Naive thymus-derived CD8-positive, alpha-beta T cell (primary cell): ENCODE measurements at regions not wholly inside any gene's neighbourhood (a gene's known extent, or its start where the extent isn't known, plus 50 kb on each side); places are given as distances from the start of the nearest gene placed in this dataset.
A peak's percentile ranks its signal among the peaks of the same experiment; 100 is the strongest.

Experiments
- ATAC-seq, 2 donors: fragments of 150-1000 bp; cut with Tn5 transposase in 1 of 2; sonication (Bioruptor Pico), chemical (Tn5 transposase) in 1 of 2; 1 replicate in 1 of 2; 2 replicates in 1 of 2; pipeline ENCODE4 v1.10.0; 2021; ENCODE audit warnings: mild to moderate bottlenecking in 2 of 2, moderate library complexity in 2 of 2
- POLR2A ChIA-PET: fragments of 350-600 bp; sonication (Branson Sonifier 250); formaldehyde crosslinking; loops from one replicate; lab custom pipeline; 2021; ENCODE audit warnings: antibody characterized with exemption; lab: Charles Lee
- DNase-seq, 10 donors: peaks; one replicate each; pipeline versions ENCODE4 v3.0.0 to v3.0.0-alpha.2; 2020 to 2022
- H3K27ac Mint-ChIP-seq, 10 donors: one replicate each; pipeline ENCODE4 v1.8.0; 2020 to 2022; ENCODE audit warnings: mild to moderate bottlenecking in 10 of 10, mixed read lengths in 10 of 10, moderate library complexity in 4 of 10, inconsistent platforms in 1 of 10
- H3K27me3 Mint-ChIP-seq, 5 donors: one replicate each; pipeline ENCODE4 v1.8.0; 2021 to 2022; ENCODE audit warnings: mixed read lengths in 5 of 5
- H3K36me3 Mint-ChIP-seq, 3 donors: one replicate each; pipeline ENCODE4 v1.8.0; 2020 to 2022; ENCODE audit warnings: mixed read lengths in 3 of 3, mild to moderate bottlenecking in 2 of 3, inconsistent platforms in 1 of 3
- H3K4me1 Mint-ChIP-seq, 4 donors: one replicate each; pipeline ENCODE4 v1.8.0; 2021 to 2022; ENCODE audit warnings: mixed read lengths in 4 of 4
- H3K4me3 Mint-ChIP-seq, 10 donors: one replicate each; pipeline ENCODE4 v1.8.0; 2020 to 2022; ENCODE audit warnings: mild to moderate bottlenecking in 10 of 10, mixed read lengths in 10 of 10, moderate library complexity in 6 of 10, inconsistent platforms in 1 of 10
- H3K9me3 Mint-ChIP-seq, 9 donors: one replicate each; pipeline ENCODE4 v1.8.0; 2020 to 2022; ENCODE audit warnings: mixed read lengths in 9 of 9, mild to moderate bottlenecking in 3 of 9, inconsistent platforms in 1 of 9, moderate library complexity in 1 of 9

- POLR2A ChIA-PET = interaction anchor here (0.6 to 8.8 kb wide), 4 partner anchors 22 to 89 kb away, joined by 3 to 311 read pairs (median 6); no protein-coding TSS in a partner anchor
- peaks cover 0 to 2% (median 0%) of the 10 kb centered on the region in 5 donors for H3K27me3 Mint-ChIP-seq
- no peak for DNase-seq
- H3K4me3 Mint-ChIP-seq = no peak overlapping the region
- H3K9me3 Mint-ChIP-seq = peaks cover 0 to 10% (median 3%) of the 10 kb centered on the region in 9 donors
- peaks cover 8 to 17% (median 9%) of the 10 kb centered on the region in 4 donors for H3K4me1 Mint-ChIP-seq
- H3K36me3 Mint-ChIP-seq = no peaks in the 10 kb centered on the region
- no peak for ATAC-seq
- peak overlapping the region in 1 of 10 donors; percentile 49 for H3K27ac Mint-ChIP-seq
Measured at GRCh38 chr6:20314866-20315845, 86.5 kb upstream of the E2F3 start.

DNA sequence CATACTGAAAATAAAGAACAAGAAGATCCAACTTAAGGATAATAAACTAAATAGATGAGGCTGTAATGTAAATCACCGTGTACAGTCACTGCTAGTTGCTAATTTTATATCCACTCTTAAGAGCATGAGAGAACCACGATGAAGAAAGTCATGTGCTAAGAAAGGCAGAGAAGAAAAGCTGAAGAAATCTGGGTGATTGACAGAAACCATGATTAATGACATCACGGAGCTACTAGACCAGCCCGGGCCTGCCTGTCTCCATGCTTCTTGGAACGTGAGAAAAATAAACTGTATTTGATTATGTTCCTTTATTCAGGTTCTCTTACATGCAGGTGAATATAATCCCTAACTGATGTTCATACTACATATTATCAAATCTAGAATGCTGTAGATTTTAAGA, 84.2 kb upstream of the E2F3 start:
- no peak for DNase-seq
- Mint-ChIP-seq H3K9me3 (peaks cover 0 to 10% (median 3%) of the 10 kb centered on the region in 9 donors), H3K4me1 (peaks cover 10 to 28% (median 18%) of the 10 kb centered on the region in 4 donors), H3K27me3 (no peaks in the 10 kb centered on the region), H3K27ac (peak overlapping the region in 1 of 10 donors; percentile 26), H3K4me3 (no peak overlapping the region), H3K36me3 (no peaks in the 10 kb centered on the region)
- no peak for ATAC-seq
- POLR2A ChIA-PET = interaction anchor here (0.5 to 8.8 kb wide), 6 partner anchors 51 to 238 kb away, joined by 3 to 311 read pairs (median 6); no protein-coding TSS in a partner anchor

GRCh38 chr6:20318851-20319387, 82.8 kb upstream of the E2F3 start:
- ATAC-seq (no peak), DNase-seq (peak in 2 of 10 donors; percentile 2 to 3)
- H3K9me3 Mint-ChIP-seq = peaks cover 0 to 10% (median 3%) of the 10 kb centered on the region in 9 donors
- POLR2A ChIA-PET = interaction anchor here (0.6 to 8.8 kb wide), 29 partner anchors 12 to 1276 kb away, joined by 3 to 311 read pairs (median 5); partner anchors contain the start of genes CDKAL1, E2F3 and MBOAT1
- H3K36me3 Mint-ChIP-seq = no peaks in the 10 kb centered on the region
- peaks cover 7 to 25% (median 18%) of the 10 kb centered on the region in 4 donors for H3K4me1 Mint-ChIP-seq
- peak overlapping the region in 9 of 10 donors; percentile 83 to 95 (median 92) for H3K4me3 Mint-ChIP-seq
- no peaks in the 10 kb centered on the region for H3K27me3 Mint-ChIP-seq
- peak overlapping the region; percentile 76 to 99 (median 98) for H3K27ac Mint-ChIP-seq

- H3K4me1 Mint-ChIP-seq = peaks cover 7 to 25% (median 18%) of the 10 kb centered on the region in 4 donors
- peak; percentile 60 to 92 (median 83) for DNase-seq
- H3K4me3 Mint-ChIP-seq = peak overlapping the region; percentile 83 to 95 (median 92)
- H3K9me3 Mint-ChIP-seq = peaks cover 0 to 10% (median 3%) of the 10 kb centered on the region in 9 donors
- POLR2A ChIA-PET = interaction anchor here (0.6 to 8.8 kb wide), 32 partner anchors 9 to 1275 kb away, joined by 3 to 311 read pairs (median 5); partner anchors contain the start of genes CDKAL1, E2F3 and MBOAT1
- peak; percentile 90 to 92 for ATAC-seq
- H3K27ac Mint-ChIP-seq = peak overlapping the region; percentile 76 to 99 (median 98)
- no peaks in the 10 kb centered on the region for H3K36me3 Mint-ChIP-seq
- H3K27me3 Mint-ChIP-seq = no peaks in the 10 kb centered on the region
Measured at GRCh38 chr6:20319520-20320357, 81.9 kb upstream of the E2F3 start.

GRCh38 chr6:20325641-20326421, 75.8 kb upstream of the E2F3 start:
- Mint-ChIP-seq H3K4me3 (no peak overlapping the region), H3K36me3 (no peaks in the 10 kb centered on the region), H3K27me3 (no peaks in the 10 kb centered on the region), H3K27ac (no peak overlapping the region), H3K4me1 (peaks cover 2 to 9% (median 4%) of the 10 kb centered on the region in 4 donors), H3K9me3 (peaks cover 0 to 3% (median 0%) of the 10 kb centered on the region in 9 donors)
- POLR2A ChIA-PET = interaction anchor here (0.6 to 2.0 kb wide), 2 partner anchors 27 to 40 kb away, joined by 6 read pairs; no protein-coding TSS in a partner anchor
- no peak for DNase-seq
- no peak for ATAC-seq

DNA sequence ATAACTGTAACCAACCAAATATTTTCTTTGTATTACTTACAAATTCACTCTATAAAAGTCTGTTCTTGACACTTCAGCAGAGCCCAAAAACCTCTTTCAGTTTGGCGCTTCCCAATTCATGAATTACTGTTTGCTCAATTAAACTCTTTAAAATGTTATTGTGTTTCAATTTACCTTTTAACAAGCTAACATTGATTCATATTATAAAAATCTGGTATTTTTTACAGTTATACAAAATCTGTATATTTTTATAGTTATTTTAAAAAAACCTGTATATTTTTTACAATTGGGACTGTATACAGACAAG, 75.3 kb upstream of the E2F3 start:
- Mint-ChIP-seq H3K4me3 (no peak overlapping the region), H3K27me3 (no peaks in the 10 kb centered on the region), H3K4me1 (peaks cover 1 to 10% (median 4%) of the 10 kb centered on the region in 4 donors), H3K27ac (no peak overlapping the region), H3K9me3 (peaks cover 0 to 3% (median 0%) of the 10 kb centered on the region in 9 donors), H3K36me3 (peaks cover 0 to under 1% (median 0%) of the 10 kb centered on the region in 3 donors)
- POLR2A ChIA-PET = interaction anchor here (0.6 to 2.0 kb wide), 2 partner anchors 26 to 39 kb away, joined by 6 read pairs; no protein-coding TSS in a partner anchor
- DNase-seq (no peak), ATAC-seq (no peak)

GRCh38 chr6:20327141-20327540, 74.5 kb upstream of the E2F3 start:
- Mint-ChIP-seq H3K4me3 (no peak overlapping the region), H3K36me3 (peaks cover 0 to 3% (median 0%) of the 10 kb centered on the region in 3 donors), H3K4me1 (peaks cover 3 to 14% (median 4%) of the 10 kb centered on the region in 4 donors), H3K9me3 (peaks cover 0 to 3% (median 0%) of the 10 kb centered on the region in 9 donors), H3K27ac (peak overlapping the region in 2 of 10 donors; percentile 22 to 27), H3K27me3 (no peaks in the 10 kb centered on the region)
- ATAC-seq = no peak
- POLR2A ChIA-PET = interaction anchor here (1.9 to 2.0 kb wide), 2 partner anchors 39 to 77 kb away, joined by 4 to 6 read pairs; no protein-coding TSS in a partner anchor
- DNase-seq = no peak

- ATAC-seq (no peak), DNase-seq (no peak)
- peaks cover 0 to 3% (median 0%) of the 10 kb centered on the region in 9 donors for H3K9me3 Mint-ChIP-seq
- peaks cover 3 to 14% (median 4%) of the 10 kb centered on the region in 4 donors for H3K4me1 Mint-ChIP-seq
- no peak overlapping the region for H3K27ac Mint-ChIP-seq
- no peak overlapping the region for H3K4me3 Mint-ChIP-seq
- H3K27me3 Mint-ChIP-seq = no peaks in the 10 kb centered on the region
- POLR2A ChIA-PET = interaction anchor here (0.6 to 2.0 kb wide), 5 partner anchors 13 to 76 kb away, joined by 3 to 6 read pairs (median 4); no protein-coding TSS in a partner anchor
- peaks cover 0 to 3% (median 0%) of the 10 kb centered on the region in 3 donors for H3K36me3 Mint-ChIP-seq
Measured at GRCh38 chr6:20328266-20328923, 73.3 kb upstream of the E2F3 start.

GRCh38 chr6:20328924-20329300, 72.8 kb upstream of the E2F3 start:
- no peaks in the 10 kb centered on the region for H3K27me3 Mint-ChIP-seq
- peaks cover 0 to 3% (median 0%) of the 10 kb centered on the region in 3 donors for H3K36me3 Mint-ChIP-seq
- POLR2A ChIA-PET = interaction anchor here (1.1 to 3.9 kb wide), 4 partner anchors 9 to 76 kb away, joined by 4 to 21 read pairs (median 4); no protein-coding TSS in a partner anchor
- H3K4me1 Mint-ChIP-seq = peaks cover 3 to 14% (median 4%) of the 10 kb centered on the region in 4 donors
- no peak for ATAC-seq
- H3K9me3 Mint-ChIP-seq = peaks cover 0 to 3% (median 0%) of the 10 kb centered on the region in 9 donors
- H3K4me3 Mint-ChIP-seq = no peak overlapping the region
- DNase-seq = no peak
- H3K27ac Mint-ChIP-seq = no peak overlapping the region

DNA sequence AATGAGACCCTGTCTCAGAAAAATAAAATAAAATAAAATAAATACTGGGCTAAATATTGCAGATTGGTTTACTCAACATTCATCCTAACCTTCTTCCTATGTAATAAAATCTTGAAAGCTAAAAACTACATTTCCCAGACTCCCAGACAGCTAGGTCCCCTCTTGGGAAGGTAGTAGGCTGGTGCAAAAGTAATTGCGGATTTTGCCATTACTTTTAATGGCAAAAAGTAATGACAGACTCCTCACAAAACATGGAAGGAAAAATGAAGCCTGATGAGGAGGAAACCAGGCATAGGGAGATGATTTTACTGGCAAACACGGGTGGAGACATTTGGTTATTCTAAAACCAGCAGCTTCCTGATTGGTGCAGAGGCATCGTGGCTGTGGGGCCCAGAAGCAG, 70.6 kb upstream of the E2F3 start:
- H3K27ac Mint-ChIP-seq = no peak overlapping the region
- H3K9me3 Mint-ChIP-seq = peaks cover 0 to 3% (median 0%) of the 10 kb centered on the region in 9 donors
- peaks cover 8 to 29% (median 14%) of the 10 kb centered on the region in 4 donors for H3K4me1 Mint-ChIP-seq
- ATAC-seq = no peak
- no peak for DNase-seq
- peaks cover 0 to 3% (median 0%) of the 10 kb centered on the region in 3 donors for H3K36me3 Mint-ChIP-seq
- H3K4me3 Mint-ChIP-seq = no peak overlapping the region
- POLR2A ChIA-PET = interaction anchor here (1.2 to 3.9 kb wide), 5 partner anchors 10 to 72 kb away, joined by 3 to 21 read pairs (median 9); no protein-coding TSS in a partner anchor
- H3K27me3 Mint-ChIP-seq = no peaks in the 10 kb centered on the region
